ENCODE measurements at regions not wholly inside any gene's neighbourhood (a gene's known extent, or its start where the extent isn't known, plus 50 kb on each side); places are given as distances from the start of the nearest gene placed in this dataset.
"Not testable (repeated sequence)": the region's sequence is repeated elsewhere in the genome, so short reads cannot be mapped to it uniquely, and the experiment has no call there.

- TF ChIP-seq, protein P1, sequence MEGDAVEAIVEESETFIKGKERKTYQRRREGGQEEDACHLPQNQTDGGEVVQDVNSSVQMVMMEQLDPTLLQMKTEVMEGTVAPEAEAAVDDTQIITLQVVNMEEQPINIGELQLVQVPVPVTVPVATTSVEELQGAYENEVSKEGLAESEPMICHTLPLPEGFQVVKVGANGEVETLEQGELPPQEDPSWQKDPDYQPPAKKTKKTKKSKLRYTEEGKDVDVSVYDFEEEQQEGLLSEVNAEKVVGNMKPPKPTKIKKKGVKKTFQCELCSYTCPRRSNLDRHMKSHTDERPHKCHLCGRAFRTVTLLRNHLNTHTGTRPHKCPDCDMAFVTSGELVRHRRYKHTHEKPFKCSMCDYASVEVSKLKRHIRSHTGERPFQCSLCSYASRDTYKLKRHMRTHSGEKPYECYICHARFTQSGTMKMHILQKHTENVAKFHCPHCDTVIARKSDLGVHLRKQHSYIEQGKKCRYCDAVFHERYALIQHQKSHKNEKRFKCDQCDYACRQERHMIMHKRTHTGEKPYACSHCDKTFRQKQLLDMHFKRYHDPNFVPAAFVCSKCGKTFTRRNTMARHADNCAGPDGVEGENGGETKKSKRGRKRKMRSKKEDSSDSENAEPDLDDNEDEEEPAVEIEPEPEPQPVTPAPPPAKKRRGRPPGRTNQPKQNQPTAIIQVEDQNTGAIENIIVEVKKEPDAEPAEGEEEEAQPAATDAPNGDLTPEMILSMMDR (conservative IDR thresholded peaks at IDR 0.05; ENCODE audit: low read depth), result no peak
- ChIA-PET CTCF (no interaction called here), POLR2A (ENCODE audit: low non-redundant PET) (no interaction called here)
- DNase-seq (ENCODE audit: low spot score), result no peak
- no peak overlapping the region for H3K27ac ChIP-seq
These were observed 79.6 kb downstream of the UTRN start for GRCh38 chr6:144364782-144365181.

- CTCF ChIA-PET, result no interaction called here
These were observed 80.1 kb downstream of the UTRN start for GRCh38 chr6:144365271-144365670.

DNA sequence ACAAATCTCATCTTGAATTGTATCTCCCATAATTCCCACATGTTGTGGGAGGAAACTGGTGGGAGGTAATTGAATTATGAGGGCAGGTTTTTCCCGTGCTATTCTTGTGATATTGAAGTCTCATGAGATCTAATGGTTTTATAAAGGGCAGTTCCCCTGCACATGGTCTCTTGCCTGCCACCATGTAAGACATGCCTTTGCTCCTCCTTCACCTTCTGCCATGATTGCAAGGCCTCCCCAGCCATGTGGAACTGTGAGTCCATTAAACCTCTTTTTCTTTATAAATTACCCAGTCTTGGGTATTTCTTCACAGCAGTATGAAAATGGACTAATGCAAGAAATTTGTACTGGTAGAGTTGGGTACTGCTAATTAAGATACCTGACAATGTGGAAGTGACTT lies 84.6 kb downstream of the UTRN start:
- H3K27ac ChIP-seq; DNase-seq (ENCODE audit: low spot score); POLR2A ChIA-PET (ENCODE audit: low non-redundant PET); CTCF ChIA-PET: not testable (repeated sequence)

More at GRCh38 chr6:144365271-144365670, 80.1 kb downstream of the UTRN start:
- no peak for DNase-seq (ENCODE audit: low spot score)
- TF ChIP-seq, protein P1 (conservative IDR thresholded peaks at IDR 0.05; ENCODE audit: low read depth), result no peak
- H3K27ac ChIP-seq, result no peak overlapping the region
- POLR2A ChIA-PET (ENCODE audit: low non-redundant PET), result no interaction called here

- TF ChIP-seq, protein P1 (conservative IDR thresholded peaks at IDR 0.05; ENCODE audit: low read depth), result no peak
- no peak for DNase-seq (ENCODE audit: low spot score)
- ChIA-PET POLR2A (ENCODE audit: low non-redundant PET) (no interaction called here), CTCF (no interaction called here)
- no peak overlapping the region for H3K27ac ChIP-seq
These were observed 87.0 kb downstream of the UTRN start for GRCh38 chr6:144372116-144372515.

- ChIA-PET POLR2A (ENCODE audit: low non-redundant PET) (no interaction called here), CTCF (no interaction called here)
- DNase-seq (ENCODE audit: low spot score), result peak; percentile 12
- TF ChIP-seq, protein P1 (conservative IDR thresholded peaks at IDR 0.05; ENCODE audit: low read depth), result no peak
- H3K27ac ChIP-seq, result no peak overlapping the region
These were observed 87.8 kb downstream of the UTRN start for GRCh38 chr6:144372611-144373594.

GRCh38 chr6:144374525-144374924 lies 89.4 kb downstream of the UTRN start:
- CTCF ChIA-PET; DNase-seq (ENCODE audit: low spot score); POLR2A ChIA-PET (ENCODE audit: low non-redundant PET); H3K27ac ChIP-seq: not testable (repeated sequence)

DNA sequence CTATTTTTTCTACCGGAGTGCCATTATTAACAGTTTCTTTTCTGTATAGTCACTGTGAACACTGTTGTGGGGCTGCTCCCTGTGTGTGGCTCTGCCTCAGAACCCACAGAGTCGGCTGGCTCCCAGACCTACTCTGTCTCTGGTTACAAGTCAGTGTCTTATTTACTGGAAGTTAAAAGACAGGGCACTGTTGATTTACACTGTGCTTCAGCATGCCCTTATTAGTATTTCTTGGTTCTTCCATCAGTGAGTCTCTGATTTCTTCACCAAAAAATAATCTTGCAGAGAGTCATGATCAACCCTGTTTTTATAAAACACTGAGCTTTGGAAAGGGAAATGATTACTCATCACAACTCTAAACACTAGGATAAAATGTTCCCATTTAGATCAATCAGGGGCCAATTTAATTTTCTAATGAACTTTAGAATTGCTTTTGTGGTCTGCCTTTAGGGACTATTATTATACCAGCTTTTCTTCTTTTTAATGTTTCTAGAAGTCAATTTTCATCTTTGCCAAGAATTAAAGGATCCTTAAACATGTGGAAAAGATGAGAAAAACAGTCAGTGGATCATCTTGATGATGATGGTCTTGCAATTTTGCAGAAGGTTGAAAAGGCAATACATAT lies 92.6 kb downstream of the UTRN start:
- TF ChIP-seq, protein P1 (conservative IDR thresholded peaks at IDR 0.05; ENCODE audit: low read depth), result no peak
- POLR2A ChIA-PET (ENCODE audit: low non-redundant PET), result no interaction called here
- CTCF ChIA-PET, result no interaction called here
- no peak for DNase-seq (ENCODE audit: low spot score)
- H3K27ac ChIP-seq, result no peak overlapping the region

All from RWPE1 (cell line).